ENCODE measurements at regions not wholly inside any gene's neighbourhood (a gene's known extent, or its start where the extent isn't known, plus 50 kb on each side); places are given as distances from the start of the nearest gene placed in this dataset.

- TF ChIP-seq REST (IDR thresholded peaks at IDR 0.05; ENCODE audit: low read depth, low read length) (no peak), MEF2A (IDR thresholded peaks at IDR 0.05; ENCODE audit: borderline replicate concordance, low read depth) (no peak), JUND (IDR thresholded peaks at IDR 0.05) (no peak), YY1 (IDR thresholded peaks at IDR 0.05; ENCODE audit: low read depth) (no peak)
Observed at GRCh38 chr15:94033683-94034020, 197.7 kb upstream of the MCTP2 start (continued).

- Histone ChIP-seq H3K9ac (no peak overlapping the region), H3K4me1 (ENCODE audit: control insufficient read depth in 1 of 2, insufficient read depth in 2 of 2, low read depth in 1 of 2, low read length in 1 of 2) (peaks cover 0 to 13% of the 10 kb centered on the region in 2 experiments; a peak in 2 of 4 replicates), H3K9me2 (no peaks in the 10 kb centered on the region), H3K4me2 (no peak overlapping the region), H3K79me2 (ENCODE audit: insufficient read depth) (no peaks in the 10 kb centered on the region), H3K27me3 (ENCODE audit: insufficient read depth) (no peaks in the 10 kb centered on the region), H3K4me3 (ENCODE audit: low read depth in 2 of 2, low read length in 1 of 2) (no peak overlapping the region), H4K20me1 (ENCODE audit: insufficient read depth) (no peaks in the 10 kb centered on the region), H3K9me3 (no peaks in the 10 kb centered on the region), H3F3A (replicated peaks; ENCODE audit: insufficient read depth) (peaks cover 9% of the 10 kb centered on the region), H3K36me3 (replicated peaks in 1 of 2; ENCODE audit: control insufficient read depth in 1 of 2, insufficient read depth in 2 of 2, low read length in 1 of 2) (no peaks in the 10 kb centered on the region), H3K27ac (ENCODE audit: low read depth in 2 of 2, low read length in 1 of 2) (no peak overlapping the region), H2AFZ (ENCODE audit: low read depth) (no peak overlapping the region)
- 58% methylated on average over 8 of the region's 8 CpGs for WGBS (ENCODE audit: low lambda C conversion rate)
- ChIA-PET POLR2A (no interaction called here), CTCF (interaction anchor here (0.8 to 1.5 kb wide), 2 partner anchors 87 kb away, joined by 3 to 6 read pairs; no protein-coding TSS in a partner anchor)
- no peak for DNase-seq
- TF ChIP-seq RAD21 (IDR thresholded peaks at IDR 0.05; ENCODE audit: low read length) (no peak), FOSL2 (IDR thresholded peaks at IDR 0.05; ENCODE audit: borderline replicate concordance, low read depth) (no peak), EP300 (IDR thresholded peaks at IDR 0.05; ENCODE audit: borderline replicate concordance in 1 of 2, low read depth in 1 of 2, low read length in 1 of 2) (no peak), JUND (IDR thresholded peaks at IDR 0.05) (no peak), TAF1 (IDR thresholded peaks at IDR 0.05; ENCODE audit: borderline replicate concordance, low read depth, low read length) (no peak)
Observed at GRCh38 chr15:94033014-94033682, 198.2 kb upstream of the MCTP2 start.

GRCh38 chr15:94032571-94032970, 198.8 kb upstream of the MCTP2 start:
- 76% methylated on average over 7 of the region's 7 CpGs for WGBS (ENCODE audit: low lambda C conversion rate)
- DNase-seq = no peak

More at GRCh38 chr15:94032571-94032970, 198.8 kb upstream of the MCTP2 start:
- Histone ChIP-seq H3K9me3 (no peaks in the 10 kb centered on the region), H3K79me2 (ENCODE audit: insufficient read depth) (no peaks in the 10 kb centered on the region), H3K4me2 (no peak overlapping the region), H3K36me3 (replicated peaks in 1 of 2; ENCODE audit: control insufficient read depth in 1 of 2, insufficient read depth in 2 of 2, low read length in 1 of 2) (no peaks in the 10 kb centered on the region), H3K27me3 (ENCODE audit: insufficient read depth) (no peaks in the 10 kb centered on the region), H2AFZ (ENCODE audit: low read depth) (no peak overlapping the region), H3F3A (replicated peaks; ENCODE audit: insufficient read depth) (peaks cover 9% of the 10 kb centered on the region), H3K4me1 (ENCODE audit: control insufficient read depth in 1 of 2, insufficient read depth in 2 of 2, low read depth in 1 of 2, low read length in 1 of 2) (peaks cover 0 to 14% of the 10 kb centered on the region in 2 experiments; a peak in 2 of 4 replicates), H3K27ac (ENCODE audit: low read depth in 2 of 2, low read length in 1 of 2) (no peak overlapping the region), H4K20me1 (ENCODE audit: insufficient read depth) (no peaks in the 10 kb centered on the region), H3K4me3 (ENCODE audit: low read depth in 2 of 2, low read length in 1 of 2) (no peak overlapping the region), H3K9me2 (no peaks in the 10 kb centered on the region), H3K9ac (no peak overlapping the region)
- CTCF ChIA-PET = interaction anchor here (1.5 kb wide), 1 partner anchor 87 kb away, joined by 6 read pairs; no protein-coding TSS in a partner anchor
- POLR2A ChIA-PET = no interaction called here
- TF ChIP-seq IRF3 (IDR thresholded peaks at IDR 0.05; ENCODE audit: low read depth, low read length) (no peak), POLR2AphosphoS5 (IDR thresholded peaks at IDR 0.05; ENCODE audit: low read depth, low read length) (no peak), SIN3A (IDR thresholded peaks at IDR 0.05; ENCODE audit: borderline replicate concordance, low read depth, low read length) (no peak), MXI1 (IDR thresholded peaks at IDR 0.05; ENCODE audit: low read depth, low read length) (no peak), FOXM1 (IDR thresholded peaks at IDR 0.05; ENCODE audit: low read depth) (no peak), USF1 (IDR thresholded peaks at IDR 0.05; ENCODE audit: borderline replicate concordance, low read depth) (no peak), MEF2A (IDR thresholded peaks at IDR 0.05; ENCODE audit: borderline replicate concordance, low read depth) (no peak), CHD2 (IDR thresholded peaks at IDR 0.05; ENCODE audit: low read length, partially characterized antibody) (no peak), PBX3 (IDR thresholded peaks at IDR 0.05) (no peak), RXRA (IDR thresholded peaks at IDR 0.05; ENCODE audit: borderline replicate concordance, low read depth) (no peak), EP300 (IDR thresholded peaks at IDR 0.05; ENCODE audit: borderline replicate concordance in 1 of 2, low read depth in 1 of 2, low read length in 1 of 2) (no peak), RCOR1 (IDR thresholded peaks at IDR 0.05; ENCODE audit: low read length) (no peak), TEAD4 (IDR thresholded peaks at IDR 0.05; ENCODE audit: borderline replicate concordance, insufficient read depth) (no peak)

Measured in SK-N-SH (cell line).